ENCODE measurements at regions not wholly inside any gene's neighbourhood (a gene's known extent, or its start where the extent isn't known, plus 50 kb on each side); places are given as distances from the start of the nearest gene placed in this dataset.

GRCh38 chr6:169958510-169958909, 207.1 kb downstream of the ERMARD start:
- no peak for DNase-seq (ENCODE audit: low read depth in 2 of 2, low spot score in 1 of 2)

- DNase-seq (ENCODE audit: low read depth in 2 of 2, low spot score in 1 of 2) = no peak
Measured at GRCh38 chr6:169957351-169957963, 206.0 kb downstream of the ERMARD start.

GRCh38 chr6:169956580-169956979, 205.2 kb downstream of the ERMARD start:
- no peak for DNase-seq (ENCODE audit: low read depth in 2 of 2, low spot score in 1 of 2)

- DNase-seq (ENCODE audit: low read depth in 2 of 2, low spot score in 1 of 2) = no peak
Measured at GRCh38 chr6:169955731-169956437, 204.5 kb downstream of the ERMARD start.

GRCh38 chr6:169954977-169955376, 203.6 kb downstream of the ERMARD start:
- no peak for DNase-seq (ENCODE audit: low read depth in 2 of 2, low spot score in 1 of 2)

GRCh38 chr6:169953686-169954085, 202.3 kb downstream of the ERMARD start:
- DNase-seq (ENCODE audit: low read depth in 2 of 2, low spot score in 1 of 2) = no peak

- no peak for DNase-seq (ENCODE audit: low read depth in 2 of 2, low spot score in 1 of 2)
Measured at GRCh38 chr6:169950558-169950957, 199.1 kb downstream of the ERMARD start.

- DNase-seq (ENCODE audit: low read depth in 2 of 2, low spot score in 1 of 2) = no peak
Measured at GRCh38 chr6:169949511-169950097, 198.2 kb downstream of the ERMARD start.

- DNase-seq (ENCODE audit: low read depth in 2 of 2, low spot score in 1 of 2) = no peak
Measured at GRCh38 chr6:169946971-169947370, 195.5 kb downstream of the ERMARD start.

GRCh38 chr6:169945117-169945516, 193.7 kb downstream of the ERMARD start:
- DNase-seq (ENCODE audit: low read depth in 2 of 2, low spot score in 1 of 2) = no peak

GRCh38 chr6:169944415-169944814, 193.0 kb downstream of the ERMARD start:
- no peak for DNase-seq (ENCODE audit: low read depth in 2 of 2, low spot score in 1 of 2)

- no peak for DNase-seq (ENCODE audit: low read depth in 2 of 2, low spot score in 1 of 2)
Measured at GRCh38 chr6:169944061-169944337, 192.6 kb downstream of the ERMARD start.

- DNase-seq (ENCODE audit: low read depth in 2 of 2, low spot score in 1 of 2) = no peak
Measured at GRCh38 chr6:169943241-169944060, 192.0 kb downstream of the ERMARD start.

- no peak for DNase-seq (ENCODE audit: low read depth in 2 of 2, low spot score in 1 of 2)
Measured at GRCh38 chr6:169942173-169942572, 190.8 kb downstream of the ERMARD start.

GRCh38 chr6:169940481-169941271, 189.3 kb downstream of the ERMARD start:
- DNase-seq (ENCODE audit: low read depth in 2 of 2, low spot score in 1 of 2) = no peak

- no peak for DNase-seq (ENCODE audit: low read depth in 2 of 2, low spot score in 1 of 2)
Measured at GRCh38 chr6:169939554-169940164, 188.2 kb downstream of the ERMARD start.

- no peak for DNase-seq (ENCODE audit: low read depth in 2 of 2, low spot score in 1 of 2)
Measured at GRCh38 chr6:169938731-169939130, 187.3 kb downstream of the ERMARD start.

- DNase-seq (ENCODE audit: low read depth in 2 of 2, low spot score in 1 of 2) = no peak
Measured at GRCh38 chr6:169938262-169938701, 186.9 kb downstream of the ERMARD start.

- DNase-seq (ENCODE audit: low read depth in 2 of 2, low spot score in 1 of 2) = no peak
Measured at GRCh38 chr6:169937389-169938261, 186.2 kb downstream of the ERMARD start.

All from stimulated activated CD8-positive, alpha-beta memory T cell treated with anti-CD3 and anti-CD28 coated beads, Interleukin-4, amount 100 ng/mL, for 1 hour (primary cell).